D721Med (cell line): ENCODE measurements at regions not wholly inside any gene's neighbourhood (a gene's known extent, or its start where the extent isn't known, plus 50 kb on each side); places are given as distances from the start of the nearest gene placed in this dataset.
A peak's percentile ranks its signal among the peaks of the same experiment; 100 is the strongest.

ENCODE experiments used
- DNase-seq: peaks from one replicate; pipeline ENCODE4 v3.0.0; 2011; ENCODE audit warnings: low spot score; ENCODE audit not compliant: insufficient read length
- FAIRE-seq: peaks from 2 replicates; lab custom pipeline; 2011; peaks lifted over from hg19 to GRCh38; lab: Jason Lieb, UNC
- TF ChIP-seq, protein P1 (sequence below): IDR thresholded peaks from 2 replicates; pipeline ENCODE4 v1.5.1; 2012; ENCODE audit warnings: mild to moderate bottlenecking, control low read depth; ENCODE audit not compliant: insufficient read depth; ENCODE audit errors: missing control alignments

DNA sequence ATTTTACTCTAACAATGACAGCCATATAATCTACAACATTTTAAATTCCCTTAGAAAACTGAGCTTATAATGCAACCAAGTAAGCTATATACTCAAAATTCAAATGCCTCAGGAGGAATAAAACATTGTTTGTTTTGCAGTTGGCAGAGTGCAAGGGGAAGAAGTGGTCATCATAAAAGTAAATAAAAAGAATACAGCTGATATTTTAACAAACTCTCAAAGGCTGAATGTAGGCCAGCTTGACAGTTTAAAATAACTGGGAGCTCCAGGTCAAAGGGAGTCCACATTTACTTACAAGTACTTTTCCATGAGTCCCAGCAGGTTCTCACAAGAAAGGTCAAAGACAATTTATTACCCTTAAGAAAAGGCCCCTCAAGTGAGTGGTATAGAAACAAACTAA lies 589.8 kb downstream of the BCKDHB start:
- FAIRE-seq: no peak
- TF ChIP-seq, protein P1, sequence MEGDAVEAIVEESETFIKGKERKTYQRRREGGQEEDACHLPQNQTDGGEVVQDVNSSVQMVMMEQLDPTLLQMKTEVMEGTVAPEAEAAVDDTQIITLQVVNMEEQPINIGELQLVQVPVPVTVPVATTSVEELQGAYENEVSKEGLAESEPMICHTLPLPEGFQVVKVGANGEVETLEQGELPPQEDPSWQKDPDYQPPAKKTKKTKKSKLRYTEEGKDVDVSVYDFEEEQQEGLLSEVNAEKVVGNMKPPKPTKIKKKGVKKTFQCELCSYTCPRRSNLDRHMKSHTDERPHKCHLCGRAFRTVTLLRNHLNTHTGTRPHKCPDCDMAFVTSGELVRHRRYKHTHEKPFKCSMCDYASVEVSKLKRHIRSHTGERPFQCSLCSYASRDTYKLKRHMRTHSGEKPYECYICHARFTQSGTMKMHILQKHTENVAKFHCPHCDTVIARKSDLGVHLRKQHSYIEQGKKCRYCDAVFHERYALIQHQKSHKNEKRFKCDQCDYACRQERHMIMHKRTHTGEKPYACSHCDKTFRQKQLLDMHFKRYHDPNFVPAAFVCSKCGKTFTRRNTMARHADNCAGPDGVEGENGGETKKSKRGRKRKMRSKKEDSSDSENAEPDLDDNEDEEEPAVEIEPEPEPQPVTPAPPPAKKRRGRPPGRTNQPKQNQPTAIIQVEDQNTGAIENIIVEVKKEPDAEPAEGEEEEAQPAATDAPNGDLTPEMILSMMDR: no peak
- no peak for DNase-seq

DNA sequence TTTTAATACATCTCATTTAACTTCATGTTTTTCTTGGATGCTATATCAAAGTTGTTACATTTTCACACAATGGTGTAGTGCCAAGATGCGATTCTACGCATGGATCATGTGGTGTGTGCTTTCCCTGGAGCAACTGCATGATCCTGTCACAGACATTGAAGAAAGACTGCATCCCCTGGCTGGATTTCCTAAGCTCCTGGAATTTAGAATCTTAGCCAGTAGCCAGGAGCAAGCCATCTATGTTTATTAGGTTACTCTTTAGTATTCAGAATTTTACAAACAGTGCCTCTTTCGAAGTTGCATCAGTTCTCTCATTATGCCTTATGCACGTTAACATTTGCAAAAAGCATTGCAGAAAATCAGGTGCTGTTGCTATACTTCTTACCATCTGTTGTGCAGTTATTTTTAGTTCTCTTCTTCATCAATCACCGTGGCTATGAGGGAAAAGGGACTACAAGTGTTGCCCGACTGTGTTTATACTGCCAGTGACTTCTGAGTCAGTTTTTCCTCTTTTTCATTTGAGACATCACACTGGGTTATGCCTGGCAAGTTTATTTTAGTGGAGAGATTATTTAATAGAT lies 584.2 kb downstream of the BCKDHB start:
- FAIRE-seq: peak; percentile 44
- DNase-seq: no peak

DNA sequence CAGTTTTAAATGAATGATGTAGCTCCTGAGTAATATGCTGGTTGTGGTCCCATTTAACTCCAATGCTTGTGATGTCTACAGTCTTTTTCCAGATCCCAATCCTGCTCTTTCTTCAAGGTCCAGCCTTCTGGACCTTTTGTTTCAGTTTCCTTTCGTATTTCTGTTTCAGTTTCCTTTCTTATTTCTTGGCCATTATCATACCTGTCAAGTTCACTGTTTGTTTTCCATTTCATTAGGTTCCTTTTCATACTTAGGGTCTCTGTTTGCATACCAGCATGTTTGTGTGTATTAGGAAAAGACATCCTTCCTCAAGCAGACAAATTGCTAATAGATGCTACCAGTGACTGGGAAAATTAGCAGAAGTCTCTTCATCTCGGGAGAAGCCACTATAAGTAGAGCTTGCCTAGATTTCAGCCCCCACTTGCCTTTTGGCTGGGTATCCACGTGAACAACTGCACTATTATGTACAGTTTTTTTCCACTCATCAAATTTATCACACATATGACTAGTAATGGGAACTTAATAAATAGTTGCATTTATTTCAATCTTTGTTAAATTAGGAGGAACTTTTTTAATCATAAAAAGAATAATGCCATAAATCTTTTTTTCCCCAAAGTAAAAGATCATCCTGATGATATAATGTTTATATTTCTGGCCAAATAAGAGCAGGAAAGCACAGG lies 583.4 kb downstream of the BCKDHB start:
- DNase-seq (no peak), FAIRE-seq (no peak)
- TF ChIP-seq, protein P1: no peak

More for the DNA sequence above, 584.2 kb downstream of the BCKDHB start:
- TF ChIP-seq, protein P1: no peak

DNA sequence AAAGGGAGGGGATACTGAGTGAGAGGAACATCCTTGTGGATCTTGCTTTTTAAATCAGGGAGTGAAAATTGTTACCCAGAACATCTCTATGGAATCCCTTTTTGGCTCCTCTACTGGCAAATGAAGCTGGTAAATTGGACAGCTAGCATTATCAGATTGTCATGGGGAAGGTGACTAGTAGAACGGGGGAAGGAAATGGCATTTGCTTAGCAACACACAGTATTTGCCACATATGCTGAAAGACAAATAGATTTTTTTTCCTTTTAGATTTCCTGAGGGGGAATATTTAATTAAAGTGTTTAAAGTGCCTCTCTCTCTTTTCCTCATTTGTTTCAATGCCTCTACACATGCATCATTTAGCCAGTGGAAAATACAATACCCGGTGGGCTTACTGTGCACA lies 573.5 kb downstream of the BCKDHB start:
- DNase-seq: no peak
- no peak for FAIRE-seq
- TF ChIP-seq, protein P1: no peak

DNA sequence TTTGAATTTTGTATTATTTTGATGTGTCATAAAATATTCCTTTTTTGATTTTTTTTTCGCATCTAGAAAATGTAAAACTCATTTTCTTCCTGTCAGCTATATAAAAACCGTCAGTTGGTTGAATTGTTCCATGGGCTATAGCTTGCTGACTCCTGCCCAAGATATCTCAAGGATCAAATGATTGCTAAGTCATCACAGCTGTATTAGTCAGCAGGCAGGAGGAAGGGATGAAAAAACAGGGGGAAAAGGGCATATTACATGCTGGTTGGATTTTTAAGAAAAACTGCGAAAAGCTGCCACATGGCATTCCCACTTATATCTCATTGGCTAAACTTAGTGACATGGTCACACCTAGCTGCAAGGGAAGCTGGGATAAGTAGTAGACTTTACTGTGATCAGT lies 569.9 kb downstream of the BCKDHB start:
- FAIRE-seq (no peak), DNase-seq (no peak)
- TF ChIP-seq, protein P1: no peak

DNA sequence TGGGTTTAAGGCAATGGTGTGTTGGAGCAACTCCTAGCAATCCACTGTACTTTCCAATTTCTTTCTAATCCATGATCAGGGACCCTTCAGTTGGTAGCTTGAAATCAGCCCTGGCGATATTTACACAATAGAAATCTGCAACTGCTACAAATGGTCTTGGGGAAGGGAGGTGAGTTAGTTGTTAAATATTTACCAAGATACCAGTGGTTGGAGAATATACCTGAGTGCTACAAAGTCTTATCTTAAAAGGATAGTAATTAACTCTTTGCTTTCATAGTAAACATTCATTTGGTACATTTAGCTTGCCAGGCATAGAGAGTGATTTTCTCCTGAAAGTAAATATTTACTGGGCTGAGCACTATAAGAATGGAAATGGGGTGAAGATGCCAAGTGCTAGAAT lies 568.2 kb downstream of the BCKDHB start:
- DNase-seq (no peak), FAIRE-seq (no peak)
- TF ChIP-seq, protein P1: no peak

DNA sequence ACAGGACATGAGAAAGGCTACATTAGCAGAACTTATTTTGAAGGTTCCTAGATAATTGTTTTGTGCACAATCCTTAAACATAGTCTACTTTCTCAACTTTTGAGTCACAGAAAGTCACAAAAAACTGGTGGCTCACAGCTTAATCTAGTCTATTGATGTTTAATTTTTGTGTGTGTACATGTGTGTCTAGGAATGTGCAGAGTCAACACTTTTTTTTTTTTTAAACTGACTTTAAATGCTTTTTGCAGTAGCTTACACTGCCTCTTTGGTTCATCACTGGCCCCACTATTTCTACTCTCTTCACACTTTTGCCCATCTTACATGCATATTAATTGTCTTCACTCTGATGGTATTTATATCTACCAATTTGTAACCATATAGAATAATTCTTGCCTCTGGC lies 566.9 kb downstream of the BCKDHB start:
- FAIRE-seq: no peak
- TF ChIP-seq, protein P1: no peak

More for the DNA sequence above, 566.9 kb downstream of the BCKDHB start:
- no peak for DNase-seq
